Activated B cell treated with CpG ODN at 0.5 μM for 24 hours (primary cell): ENCODE measurements at regions not wholly inside any gene's neighbourhood (a gene's known extent, or its start where the extent isn't known, plus 50 kb on each side); places are given as distances from the start of the nearest gene placed in this dataset.
"Not testable (repeated sequence)": the region's sequence is repeated elsewhere in the genome, so short reads cannot be mapped to it uniquely, and the experiment has no call there.

Experiments used
- ATAC-seq: fragments of 200-7000 bp; cut with Tn5 transposase; one replicate; pipeline ENCODE4 v1.10.0; 2021; ENCODE audit warnings: low read depth, mild to moderate bottlenecking, moderate library complexity
- CTCF ChIA-PET: fragments of 350-600 bp; sonication (Branson Sonifier 250); formaldehyde crosslinking; loops from one replicate; lab custom pipeline; 2021; ENCODE audit warnings: antibody characterized with exemption; lab: Charles Lee
- POLR2A ChIA-PET: fragments of 350-600 bp; sonication (Branson Sonifier 250); formaldehyde crosslinking; loops from one replicate; lab custom pipeline; 2021; ENCODE audit warnings: antibody characterized with exemption; lab: Charles Lee
- DNase-seq: peaks from one replicate; pipeline ENCODE4 v3.0.0; 2022
- H3K27ac Mint-ChIP-seq: one replicate; pipeline ENCODE4 v1.8.0; 2020; ENCODE audit warnings: mixed read lengths
- H3K27me3 Mint-ChIP-seq: one replicate; pipeline ENCODE4 v1.8.0; 2021; ENCODE audit warnings: mixed read lengths
- H3K36me3 Mint-ChIP-seq: one replicate; pipeline ENCODE4 v1.8.0; 2021; ENCODE audit warnings: low read depth, mixed read lengths
- H3K4me1 Mint-ChIP-seq: one replicate; pipeline ENCODE4 v1.8.0; 2021; ENCODE audit warnings: mixed read lengths
- H3K4me3 Mint-ChIP-seq: one replicate; pipeline ENCODE4 v1.8.0; 2020; ENCODE audit warnings: mild to moderate bottlenecking, mixed read lengths
- H3K9me3 Mint-ChIP-seq: one replicate; pipeline ENCODE4 v1.8.0; 2020; ENCODE audit warnings: mixed read lengths
- intact Hi-C: fragments of 100-400 bp; cut with micrococcal nuclease; formaldehyde crosslinking; loops from one replicate; pipeline ENCODE4 v1.15.1; 2024
- TF ChIP-seq, protein P1 (sequence below): fragments of 200-600 bp; IDR thresholded peaks from one replicate; pipeline ENCODE4 v1.8.0; 2022; ENCODE audit warnings: antibody characterized with exemption, mild to moderate bottlenecking

DNA sequence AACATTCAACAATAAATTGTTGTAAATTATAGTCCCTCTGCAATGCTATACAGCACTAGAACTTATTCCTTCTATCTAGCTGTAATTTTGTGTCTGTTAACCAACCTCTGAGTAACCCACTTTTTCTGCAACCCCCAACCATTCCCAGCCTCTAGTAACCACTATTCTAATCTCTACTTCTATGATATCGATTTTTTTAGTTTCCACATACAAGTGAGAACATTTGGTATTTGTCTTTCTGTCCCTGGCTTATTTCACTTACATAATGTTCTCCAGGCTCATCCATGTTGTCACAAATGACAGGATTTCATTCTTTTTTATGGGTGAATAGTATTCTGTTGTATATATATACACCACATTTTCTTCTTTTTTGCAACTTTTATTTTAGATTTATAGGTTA is 147.6 kb downstream of the MAIP1 start:
- ATAC-seq: no peak
- no peak for DNase-seq
- ChIA-PET CTCF (no interaction called here), POLR2A (no interaction called here)
- Mint-ChIP-seq H3K27ac (no peak overlapping the region), H3K9me3 (no peaks in the 10 kb centered on the region), H3K4me1 (no peaks in the 10 kb centered on the region), H3K27me3 (peaks cover 4% of the 10 kb centered on the region), H3K36me3 (no peaks in the 10 kb centered on the region), H3K4me3 (no peak overlapping the region)
- TF ChIP-seq, protein P1, sequence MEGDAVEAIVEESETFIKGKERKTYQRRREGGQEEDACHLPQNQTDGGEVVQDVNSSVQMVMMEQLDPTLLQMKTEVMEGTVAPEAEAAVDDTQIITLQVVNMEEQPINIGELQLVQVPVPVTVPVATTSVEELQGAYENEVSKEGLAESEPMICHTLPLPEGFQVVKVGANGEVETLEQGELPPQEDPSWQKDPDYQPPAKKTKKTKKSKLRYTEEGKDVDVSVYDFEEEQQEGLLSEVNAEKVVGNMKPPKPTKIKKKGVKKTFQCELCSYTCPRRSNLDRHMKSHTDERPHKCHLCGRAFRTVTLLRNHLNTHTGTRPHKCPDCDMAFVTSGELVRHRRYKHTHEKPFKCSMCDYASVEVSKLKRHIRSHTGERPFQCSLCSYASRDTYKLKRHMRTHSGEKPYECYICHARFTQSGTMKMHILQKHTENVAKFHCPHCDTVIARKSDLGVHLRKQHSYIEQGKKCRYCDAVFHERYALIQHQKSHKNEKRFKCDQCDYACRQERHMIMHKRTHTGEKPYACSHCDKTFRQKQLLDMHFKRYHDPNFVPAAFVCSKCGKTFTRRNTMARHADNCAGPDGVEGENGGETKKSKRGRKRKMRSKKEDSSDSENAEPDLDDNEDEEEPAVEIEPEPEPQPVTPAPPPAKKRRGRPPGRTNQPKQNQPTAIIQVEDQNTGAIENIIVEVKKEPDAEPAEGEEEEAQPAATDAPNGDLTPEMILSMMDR: no peak
- intact Hi-C loops: no loop called here

DNA sequence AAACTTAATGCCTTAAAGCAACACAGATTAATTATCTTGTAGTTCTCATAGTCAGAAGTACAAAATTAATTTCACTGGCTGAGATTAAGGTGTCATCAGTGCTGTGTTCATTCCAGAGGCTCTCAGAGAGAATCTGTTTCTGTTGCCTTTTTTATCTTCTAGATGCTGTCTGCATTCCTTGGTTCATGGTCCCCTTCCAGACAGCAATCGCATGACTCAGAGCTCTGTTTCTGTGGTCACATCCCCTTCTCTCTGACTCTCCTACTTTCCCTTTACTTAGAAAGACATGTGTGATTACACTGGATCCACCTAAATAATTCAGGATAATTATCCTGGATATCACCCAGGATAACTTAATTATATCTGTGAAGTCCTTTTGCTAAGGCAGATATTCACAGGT is 148.6 kb downstream of the MAIP1 start:
- Mint-ChIP-seq H3K36me3 (no peaks in the 10 kb centered on the region), H3K9me3 (no peaks in the 10 kb centered on the region), H3K4me1 (no peaks in the 10 kb centered on the region), H3K4me3 (no peak overlapping the region), H3K27ac (no peak overlapping the region), H3K27me3 (peaks cover 4% of the 10 kb centered on the region)
- TF ChIP-seq, protein P1: no peak
- ChIA-PET CTCF (no interaction called here), POLR2A (no interaction called here)
- intact Hi-C loops: no loop called here
- no peak for DNase-seq
- no peak for ATAC-seq

DNA sequence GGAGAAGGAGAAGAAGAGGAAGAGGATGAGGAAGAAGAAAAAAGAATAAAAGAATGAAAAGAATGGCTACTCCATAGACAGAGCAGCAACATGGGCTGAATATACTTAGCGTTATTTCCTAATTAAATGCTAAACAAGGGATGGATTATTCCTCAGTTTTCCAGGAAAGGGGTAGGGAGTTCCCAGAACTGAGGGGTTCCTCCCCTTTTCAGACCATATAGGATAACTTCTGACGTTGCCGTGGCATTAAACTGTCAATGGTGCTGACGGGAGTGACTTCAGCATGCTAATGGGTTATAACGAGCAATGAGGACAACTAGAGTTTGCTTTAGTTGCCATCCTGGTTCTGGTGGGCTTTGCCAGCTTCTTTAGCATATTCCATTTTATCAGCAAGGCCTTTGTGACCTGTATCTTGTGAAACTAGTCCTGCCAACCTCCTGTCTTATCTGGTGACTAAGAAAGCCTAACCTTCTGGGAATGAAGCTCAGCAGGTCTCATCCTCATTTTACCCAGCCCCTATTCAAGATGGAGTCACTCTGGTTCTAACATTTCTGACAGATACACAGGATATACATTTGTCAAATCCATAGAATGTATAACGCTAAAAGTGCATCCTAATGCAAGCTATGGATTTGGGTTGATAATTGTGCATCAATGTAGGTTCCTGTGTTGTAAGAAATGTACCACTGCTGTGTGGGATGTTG is 152.3 kb downstream of the MAIP1 start:
- no peak for DNase-seq
- Mint-ChIP-seq H3K36me3 (no peaks in the 10 kb centered on the region), H3K27me3 (peaks cover 7% of the 10 kb centered on the region), H3K4me1 (no peaks in the 10 kb centered on the region), H3K27ac (no peak overlapping the region), H3K9me3 (no peaks in the 10 kb centered on the region), H3K4me3 (no peak overlapping the region)
- POLR2A ChIA-PET: no interaction called here
- CTCF ChIA-PET: no interaction called here
- TF ChIP-seq, protein P1: no peak
- intact Hi-C loops: no loop called here
- ATAC-seq: no peak

DNA sequence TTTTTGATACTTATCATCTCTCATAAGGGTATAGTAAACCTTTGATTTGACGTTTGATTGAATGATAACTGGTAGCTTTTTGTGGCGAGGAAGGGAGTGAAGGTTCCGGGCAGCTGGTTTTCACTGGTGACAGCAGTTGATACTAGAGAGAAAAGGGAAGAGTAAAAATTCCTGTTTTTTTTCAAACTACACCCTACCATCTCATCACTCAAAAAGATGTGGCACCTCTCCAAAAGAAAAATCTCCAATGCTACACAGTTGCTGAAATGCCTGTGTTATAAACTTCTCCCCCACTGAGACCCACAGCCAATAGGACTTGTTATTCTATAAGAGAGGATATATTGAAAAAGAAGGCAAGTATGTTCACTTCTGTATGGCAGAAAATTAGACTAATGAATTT is 154.0 kb downstream of the MAIP1 start:
- Mint-ChIP-seq H3K4me1 (no peaks in the 10 kb centered on the region), H3K27ac (no peak overlapping the region), H3K27me3 (peaks cover 3% of the 10 kb centered on the region), H3K9me3 (no peaks in the 10 kb centered on the region), H3K36me3 (no peaks in the 10 kb centered on the region), H3K4me3 (no peak overlapping the region)
- ChIA-PET POLR2A (no interaction called here), CTCF (no interaction called here)
- DNase-seq: no peak
- intact Hi-C loops: no loop called here
- ATAC-seq: no peak
- TF ChIP-seq, protein P1: no peak

DNA sequence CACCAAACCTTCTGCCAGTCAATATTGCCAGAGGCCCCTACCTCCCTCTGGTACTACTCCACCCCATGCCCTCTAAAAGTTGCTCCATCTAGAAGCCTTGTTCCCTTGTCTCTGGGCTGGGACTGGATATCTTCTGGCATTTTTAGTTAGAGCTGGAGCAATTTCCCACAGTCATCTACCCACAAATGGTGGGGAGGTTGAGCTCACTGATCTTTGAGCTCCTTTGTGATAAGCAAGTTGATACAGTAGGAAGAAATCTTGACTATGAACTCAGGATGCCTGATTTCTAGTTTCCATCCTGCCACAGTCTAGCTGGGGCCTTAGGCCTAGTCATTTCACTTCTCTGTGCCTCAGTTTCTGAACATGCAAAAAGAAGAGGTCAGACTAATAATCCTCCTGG is 155.0 kb downstream of the MAIP1 start:
- Mint-ChIP-seq H3K27me3 (peaks cover 3% of the 10 kb centered on the region), H3K4me1 (no peaks in the 10 kb centered on the region), H3K4me3 (no peak overlapping the region), H3K27ac (no peak overlapping the region), H3K36me3 (no peaks in the 10 kb centered on the region), H3K9me3 (no peaks in the 10 kb centered on the region)
- DNase-seq (no peak), ATAC-seq (no peak)
- CTCF ChIA-PET: no interaction called here
- TF ChIP-seq, protein P1: no peak
- intact Hi-C loops: no loop called here
- POLR2A ChIA-PET: no interaction called here

DNA sequence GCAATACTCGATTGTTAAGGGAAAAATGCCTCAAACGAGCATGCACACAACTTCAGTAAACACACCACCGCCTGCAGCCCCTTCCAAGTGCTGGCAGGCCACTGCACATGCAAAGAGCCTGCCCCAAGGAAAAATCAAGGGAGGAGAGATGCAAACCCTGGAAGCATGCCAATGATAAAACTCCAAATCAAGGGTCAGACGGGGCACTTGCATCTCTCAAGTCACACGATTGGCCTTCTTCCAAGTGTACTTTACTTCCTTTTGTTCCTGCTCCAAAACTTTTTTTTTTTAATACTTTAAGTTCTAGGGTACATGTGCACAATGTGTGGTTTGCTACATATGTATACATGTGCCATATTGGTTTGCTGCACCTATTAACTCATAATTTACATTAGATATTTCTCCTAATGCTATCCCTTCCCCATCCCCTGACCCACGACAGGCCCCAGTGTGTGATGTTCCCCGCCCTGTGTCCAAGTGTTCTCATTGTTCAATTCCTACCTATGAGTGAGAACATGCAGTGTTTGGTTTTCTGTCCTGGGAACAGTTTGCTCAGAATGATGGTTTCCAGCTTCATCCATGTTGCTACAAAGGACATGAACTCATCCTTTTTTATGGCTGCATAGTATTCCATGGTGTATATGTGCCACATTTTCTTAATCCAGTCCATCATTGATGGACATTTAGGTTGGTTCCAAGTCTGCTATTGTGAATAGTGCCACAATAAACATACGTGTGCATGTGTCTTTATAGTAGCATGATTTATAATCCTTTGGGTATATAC is 157.8 kb downstream of the MAIP1 start:
- H3K27ac Mint-ChIP-seq, H3K4me1 Mint-ChIP-seq, POLR2A ChIA-PET, H3K27me3 Mint-ChIP-seq, H3K36me3 Mint-ChIP-seq, CTCF ChIA-PET, H3K4me3 Mint-ChIP-seq, ATAC-seq, DNase-seq, intact Hi-C loops, H3K9me3 Mint-ChIP-seq: not testable (repeated sequence)
